H9 (cell line): ENCODE measurements at regions not wholly inside any gene's neighbourhood (a gene's known extent, or its start where the extent isn't known, plus 50 kb on each side); places are given as distances from the start of the nearest gene placed in this dataset.

Experiments
- DNase-seq: peaks from one replicate; pipeline ENCODE4 v3.0.0-alpha.2; 2017
- H2AFZ ChIP-seq: one replicate; pipeline ENCODE4 v1.6.1; 2013; ENCODE audit warnings: mild to moderate bottlenecking, low read length, control low read depth, moderate library complexity
- H2AK5ac ChIP-seq: 2 replicates; pipeline ENCODE4 v1.6.1; 2013; ENCODE audit warnings: low read length, control low read depth, mixed read lengths; ENCODE audit not compliant: insufficient read length
- H2BK120ac ChIP-seq: one replicate; pipeline ENCODE4 v1.6.1; 2013; ENCODE audit warnings: low read depth, mild to moderate bottlenecking, low read length, control low read depth, inconsistent platforms; ENCODE audit not compliant: poor library complexity, severe bottlenecking
- H2BK12ac ChIP-seq: 2 replicates; pipeline ENCODE4 v1.6.1; 2013; ENCODE audit warnings: low read length, control low read depth, mixed read lengths, low read depth; ENCODE audit not compliant: insufficient read length
- H2BK15ac ChIP-seq: 2 replicates; pipeline ENCODE4 v1.6.1; 2013; ENCODE audit warnings: low read depth, low read length, control low read depth
- H2BK20ac ChIP-seq: one replicate; pipeline ENCODE4 v1.6.1; 2013; ENCODE audit warnings: low read depth, mild to moderate bottlenecking, low read length, control low read depth, inconsistent platforms; ENCODE audit not compliant: poor library complexity, severe bottlenecking
- H2BK5ac ChIP-seq: 2 replicates; pipeline ENCODE4 v1.6.1; 2013; ENCODE audit warnings: low read length, control low read depth, mixed read lengths; ENCODE audit not compliant: insufficient read length
- H3K14ac ChIP-seq: 2 replicates; pipeline ENCODE4 v1.6.1; 2013; ENCODE audit warnings: low read length, control low read depth; ENCODE audit not compliant: insufficient read depth
- H3K18ac ChIP-seq: 2 replicates; pipeline ENCODE4 v1.6.1; 2013; ENCODE audit warnings: low read depth, mild to moderate bottlenecking, mixed read lengths, low read length, control low read depth; ENCODE audit not compliant: insufficient read length
- H3K23ac ChIP-seq: 2 replicates; pipeline ENCODE4 v1.6.1; 2013; ENCODE audit warnings: low read length, control low read depth, mixed read lengths, low read depth; ENCODE audit not compliant: insufficient read length
- H3K23me2 ChIP-seq: 2 replicates; pipeline ENCODE4 v1.6.1; 2013; ENCODE audit warnings: low read depth, mild to moderate bottlenecking, mixed read lengths, low read length, control low read depth; ENCODE audit not compliant: insufficient read length, poor library complexity, severe bottlenecking
- H3K27ac ChIP-seq: 2 replicates; pipeline ENCODE4 v1.5.1; 2013; ENCODE audit warnings: low read length, control low read depth, mixed read lengths, low read depth; ENCODE audit not compliant: insufficient read length
- H3K27me3 ChIP-seq: 2 replicates; pipeline ENCODE4 v1.6.1; 2013; ENCODE audit warnings: low read length, control low read depth, inconsistent platforms; ENCODE audit not compliant: insufficient read depth
- H3K4ac ChIP-seq: 2 replicates; pipeline ENCODE4 v1.6.1; 2013; ENCODE audit warnings: low read depth, mild to moderate bottlenecking, control low read depth, inconsistent platforms, low read length, moderate library complexity
- H3K4me1 ChIP-seq: 2 replicates; pipeline ENCODE4 v1.6.1; 2013; ENCODE audit warnings: low read length, control low read depth, inconsistent platforms; ENCODE audit not compliant: insufficient read depth
- H3K4me2 ChIP-seq: 2 replicates; pipeline ENCODE4 v1.6.1; 2013; ENCODE audit warnings: low read length, control low read depth, mixed read lengths; ENCODE audit not compliant: insufficient read length, insufficient read depth
- H3K56ac ChIP-seq: 2 replicates; pipeline ENCODE4 v1.6.1; 2013; ENCODE audit warnings: low read depth, mild to moderate bottlenecking, mixed read lengths, low read length, control low read depth; ENCODE audit not compliant: insufficient read length
- H3K79me1 ChIP-seq: 2 replicates; pipeline ENCODE4 v1.6.1; 2013; ENCODE audit warnings: low read depth, mild to moderate bottlenecking, moderate library complexity, low read length, control low read depth, inconsistent platforms; ENCODE audit not compliant: insufficient read depth, poor library complexity, severe bottlenecking
- H3K79me2 ChIP-seq: 2 replicates; pipeline ENCODE4 v1.6.1; 2013; ENCODE audit warnings: low read length, control low read depth, inconsistent platforms; ENCODE audit not compliant: insufficient read depth
- H3K9ac ChIP-seq: 2 replicates; pipeline ENCODE4 v1.6.1; 2013; ENCODE audit warnings: low read length, control low read depth, mixed read lengths; ENCODE audit not compliant: insufficient read length; ENCODE audit errors: extremely low read depth
- H3K9me3 ChIP-seq: one replicate; pipeline ENCODE4 v1.6.1; 2013; ENCODE audit warnings: low read depth, low read length, inconsistent platforms; ENCODE audit not compliant: control insufficient read depth
- H3T11ph ChIP-seq: one replicate; pipeline ENCODE4 v1.6.1; 2013; ENCODE audit warnings: mild to moderate bottlenecking, low read length, control low read depth, inconsistent platforms
- H4K20me1 ChIP-seq: one replicate; pipeline ENCODE4 v1.6.1; 2013; ENCODE audit not compliant: control insufficient read depth, insufficient read length, insufficient read depth
- H4K5ac ChIP-seq: 2 replicates; pipeline ENCODE4 v1.6.1; 2013; ENCODE audit warnings: low read depth, mild to moderate bottlenecking, mixed read lengths, low read length, control low read depth; ENCODE audit not compliant: insufficient read length
- H4K8ac ChIP-seq: replicated peaks from 2 replicates; pipeline ENCODE4 v1.6.1; 2013; ENCODE audit warnings: low read length, control low read depth, mixed read lengths, low read depth; ENCODE audit not compliant: insufficient read length
- H4K91ac ChIP-seq: 2 replicates; pipeline ENCODE4 v1.6.1; 2013; ENCODE audit warnings: low read depth, mild to moderate bottlenecking, moderate library complexity, mixed read lengths, low read length, control low read depth; ENCODE audit not compliant: insufficient read length
- H3K27ac Mint-ChIP-seq, 3 experiments: 2 replicates in 2 of 3; 3 replicates in 1 of 3; pipeline ENCODE4 v1.8.0; 2020 to 2021; ENCODE audit warnings: mixed read lengths in 3 of 3, mild to moderate bottlenecking in 1 of 3, moderate library complexity in 1 of 3
- H3K27me3 Mint-ChIP-seq: 2 replicates; pipeline ENCODE4 v1.8.0; 2021; ENCODE audit warnings: low read depth, mild to moderate bottlenecking, moderate library complexity, mixed read lengths
- H3K36me3 Mint-ChIP-seq, 3 experiments: 2 replicates in 2 of 3; 3 replicates in 1 of 3; pipeline ENCODE4 v1.8.0; 2020 to 2021; ENCODE audit warnings: low read depth in 3 of 3, mixed read lengths in 3 of 3; ENCODE audit not compliant: insufficient read depth in 1 of 3
- H3K4me1 Mint-ChIP-seq, 2 experiments: 2 replicates each; pipeline ENCODE4 v1.8.0; 2020; ENCODE audit warnings: mixed read lengths in 2 of 2
- H3K4me3 Mint-ChIP-seq, 2 experiments: 2 replicates in 1 of 2; 3 replicates in 1 of 2; pipeline ENCODE4 v1.8.0; 2020 to 2021; ENCODE audit warnings: mild to moderate bottlenecking in 2 of 2, mixed read lengths in 2 of 2, moderate library complexity in 1 of 2
- H3K9me3 Mint-ChIP-seq, 2 experiments: 2 replicates in 1 of 2; 3 replicates in 1 of 2; pipeline ENCODE4 v1.8.0; 2020; ENCODE audit warnings: mild to moderate bottlenecking in 2 of 2, mixed read lengths in 2 of 2, moderate library complexity in 1 of 2
- CTCF ChIP-seq: fragments of 200-600 bp; sonication (generic); conservative IDR thresholded peaks from 3 replicates; pipeline ENCODE4 v1.8.0; 2021; ENCODE audit warnings: antibody characterized with exemption, mild to moderate bottlenecking
- WGBS: extraction: QIAGEN DNeasy Blood & Tissue Kit; methylation state at CpG from one replicate; pipeline ENCODE4 v1.1.7; 2013; ENCODE audit warnings: missing lambda C conversion rate, low lambda C conversion rate, mixed read lengths; ENCODE audit not compliant: insufficient read length; ENCODE audit errors: extremely low coverage; 5-methylcytosine and 5-hydroxymethylcytosine counted together

DNA sequence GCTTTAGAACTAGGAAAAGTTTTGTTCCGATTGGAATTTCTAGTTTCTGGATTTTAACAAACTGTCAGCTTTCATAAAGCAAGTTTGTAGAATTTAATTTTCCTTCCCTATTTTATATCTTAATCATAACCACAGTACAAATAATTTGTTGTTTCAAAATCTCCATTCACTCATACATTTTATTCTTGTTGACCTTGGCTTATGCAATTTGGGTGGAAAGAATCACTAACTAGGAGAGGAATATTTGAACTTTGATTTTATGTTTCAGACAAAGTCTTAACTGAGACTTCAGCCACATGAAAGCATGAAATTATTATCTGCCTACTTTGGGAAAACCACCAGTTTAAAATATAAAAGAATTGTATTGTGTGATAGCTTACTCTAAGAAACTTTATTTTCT, 427.9 kb downstream of the SPRY1 start:
- Histone ChIP-seq H3K79me2 (no peaks in the 10 kb centered on the region), H2AK5ac (no peak overlapping the region), H3K56ac (no peak overlapping the region), H3K27me3 (no peaks in the 10 kb centered on the region), H3K18ac (no peak overlapping the region), H3T11ph (no peak overlapping the region), H2BK120ac (no peak overlapping the region), H3K4me2 (no peak overlapping the region), H3K27ac (no peak overlapping the region), H3K79me1 (no peaks in the 10 kb centered on the region), H3K23me2 (no peaks in the 10 kb centered on the region), H4K91ac (no peak overlapping the region), H3K14ac (no peak overlapping the region), H3K4me1 (no peaks in the 10 kb centered on the region; the same call in 1 of the 2 replicates), H3K4ac (no peak overlapping the region), H4K5ac (no peak overlapping the region), H3K23ac (no peak overlapping the region), H3K9me3 (no peaks in the 10 kb centered on the region), H2BK15ac (no peak overlapping the region), H2AFZ (no peak overlapping the region), H3K9ac (no peak overlapping the region), H2BK5ac (no peak overlapping the region), H4K8ac (no peak overlapping the region), H2BK12ac (no peak overlapping the region), H2BK20ac (no peak overlapping the region), H4K20me1 (no peaks in the 10 kb centered on the region)
- no peak for DNase-seq
- H3K4me3 Mint-ChIP-seq = no peak overlapping the region
- peaks cover 7 to 12% of the 10 kb centered on the region in 2 experiments for H3K4me1 Mint-ChIP-seq
- H3K9me3 Mint-ChIP-seq = peaks cover 8 to 11% of the 10 kb centered on the region in 2 experiments
- no CpG with 5 or more reads among the region's 1 CpG for WGBS
- H3K27ac Mint-ChIP-seq = no peak overlapping the region
- H3K27me3 Mint-ChIP-seq = no peaks in the 10 kb centered on the region
- no peak for TF ChIP-seq CTCF
- H3K36me3 Mint-ChIP-seq = peaks cover 0 to 19% (median 8%) of the 10 kb centered on the region in 3 experiments; a peak in 5 of 7 replicates
